Trophoblast cell (in vitro differentiated cells and primary cell): ENCODE measurements at regions not wholly inside any gene's neighbourhood (a gene's known extent, or its start where the extent isn't known, plus 50 kb on each side); places are given as distances from the start of the nearest gene placed in this dataset.

Source experiments
- DNase-seq, 2 donors: peaks; one replicate each; pipeline ENCODE4 v3.0.0-alpha.2; 2016
- H2AFZ ChIP-seq: 2 replicates; pipeline ENCODE4 v1.6.1; 2013; ENCODE audit warnings: low read length, moderate library complexity, mild to moderate bottlenecking; ENCODE audit not compliant: insufficient read depth, poor library complexity
- H2AK5ac ChIP-seq: 2 replicates; pipeline ENCODE4 v1.6.1; 2013; ENCODE audit warnings: mild to moderate bottlenecking, low read length
- H2BK120ac ChIP-seq: 2 replicates; pipeline ENCODE4 v1.6.1; 2013; ENCODE audit warnings: low read length, mild to moderate bottlenecking, moderate library complexity; ENCODE audit not compliant: insufficient read depth, poor library complexity
- H2BK12ac ChIP-seq: 2 replicates; pipeline ENCODE4 v1.6.1; 2013; ENCODE audit warnings: mild to moderate bottlenecking, low read length, moderate library complexity
- H2BK5ac ChIP-seq: 2 replicates; pipeline ENCODE4 v1.6.1; 2013; ENCODE audit warnings: low read length, low read depth, moderate library complexity, mild to moderate bottlenecking; ENCODE audit not compliant: poor library complexity
- H3K14ac ChIP-seq: 2 replicates; pipeline ENCODE4 v1.6.1; 2013; ENCODE audit warnings: mild to moderate bottlenecking, low read length
- H3K18ac ChIP-seq: 2 replicates; pipeline ENCODE4 v1.6.1; 2013; ENCODE audit warnings: mild to moderate bottlenecking, low read length
- H3K23ac ChIP-seq: 2 replicates; pipeline ENCODE4 v1.6.1; 2013; ENCODE audit warnings: low read length
- H3K27ac ChIP-seq: 2 replicates; pipeline ENCODE4 v1.5.1; 2013; ENCODE audit warnings: low read depth, mild to moderate bottlenecking, inconsistent platforms, low read length, moderate library complexity
- H3K27me3 ChIP-seq: 2 replicates; pipeline ENCODE4 v1.6.1; 2013; ENCODE audit warnings: inconsistent platforms, mild to moderate bottlenecking, low read length, moderate library complexity; ENCODE audit not compliant: insufficient read depth
- H3K36me3 ChIP-seq, 2 experiments: 1 replicate in 1 of 2; 2 replicates in 1 of 2; pipeline ENCODE4 v1.6.1; 2013; ENCODE audit warnings: low read length in 2 of 2, mild to moderate bottlenecking in 2 of 2, moderate library complexity in 1 of 2; ENCODE audit not compliant: insufficient read depth in 2 of 2, control insufficient read depth in 1 of 2
- H3K4ac ChIP-seq: 2 replicates; pipeline ENCODE4 v1.6.1; 2013; ENCODE audit warnings: low read depth, mild to moderate bottlenecking, low read length, moderate library complexity
- H3K4me1 ChIP-seq, 2 experiments: 1 replicate in 1 of 2; 2 replicates in 1 of 2; pipeline ENCODE4 v1.6.1; 2013; ENCODE audit warnings: low read length in 2 of 2, mild to moderate bottlenecking in 2 of 2, moderate library complexity in 1 of 2; ENCODE audit not compliant: insufficient read depth in 2 of 2, control insufficient read depth in 1 of 2
- H3K4me2 ChIP-seq: 2 replicates; pipeline ENCODE4 v1.6.1; 2013; ENCODE audit warnings: inconsistent platforms, mild to moderate bottlenecking, low read length, moderate library complexity
- H3K4me3 ChIP-seq: 2 replicates; pipeline ENCODE4 v1.5.1; 2013; ENCODE audit warnings: mild to moderate bottlenecking, low read depth, low read length, inconsistent platforms
- H3K79me1 ChIP-seq: one replicate; pipeline ENCODE4 v1.6.1; 2013; ENCODE audit warnings: low read length
- H3K79me2 ChIP-seq: 2 replicates; pipeline ENCODE4 v1.6.1; 2013; ENCODE audit warnings: low read length, mild to moderate bottlenecking; ENCODE audit not compliant: control insufficient read depth, insufficient read depth, poor library complexity
- H3K9ac ChIP-seq: 2 replicates; pipeline ENCODE4 v1.6.1; 2013; ENCODE audit warnings: mild to moderate bottlenecking, low read length
- H3K9me3 ChIP-seq: 2 replicates; pipeline ENCODE4 v1.6.1; 2013; ENCODE audit warnings: low read depth, mild to moderate bottlenecking, control low read depth, inconsistent platforms, low read length; ENCODE audit not compliant: insufficient read depth
- H4K12ac ChIP-seq: 2 replicates; pipeline ENCODE4 v1.6.1; 2013; ENCODE audit warnings: low read depth, mild to moderate bottlenecking, low read length, moderate library complexity
- H4K8ac ChIP-seq: 2 replicates; pipeline ENCODE4 v1.6.1; 2013; ENCODE audit warnings: low read depth, mild to moderate bottlenecking, low read length, moderate library complexity
- H4K91ac ChIP-seq: one replicate; pipeline ENCODE4 v1.6.1; 2013; ENCODE audit warnings: low read depth, mild to moderate bottlenecking, low read length, moderate library complexity
- WGBS: extraction: QIAGEN DNeasy Blood & Tissue Kit; methylation state at CpG from one replicate; pipeline ENCODE4 v1.1.7; 2013; ENCODE audit warnings: missing lambda C conversion rate; ENCODE audit not compliant: insufficient read length, insufficient coverage; ENCODE audit errors: extremely low coverage; 5-methylcytosine and 5-hydroxymethylcytosine counted together

- H3K79me1 ChIP-seq, result no peaks in the 10 kb centered on the region
- no peak overlapping the region for H2AK5ac ChIP-seq
- no peak overlapping the region for H2BK5ac ChIP-seq
- DNase-seq, result no peak
- no peak overlapping the region for H2BK120ac ChIP-seq
- H3K4me3 ChIP-seq, result no peak overlapping the region
- H4K12ac ChIP-seq, result no peak overlapping the region
- no peak overlapping the region for H4K8ac ChIP-seq
- H2AFZ ChIP-seq, result no peak overlapping the region
- H3K27me3 ChIP-seq, result no peaks in the 10 kb centered on the region
- H2BK12ac ChIP-seq, result no peak overlapping the region
- no peaks in the 10 kb centered on the region for H3K36me3 ChIP-seq
- no CpG with 5 or more reads among the region's 8 CpGs for WGBS
- H3K79me2 ChIP-seq, result no peaks in the 10 kb centered on the region
- no peak overlapping the region for H3K27ac ChIP-seq
- H3K9me3 ChIP-seq, result no peaks in the 10 kb centered on the region
- H3K4ac ChIP-seq, result no peak overlapping the region
- no peak overlapping the region for H3K9ac ChIP-seq
- no peak overlapping the region for H3K4me2 ChIP-seq
- no peak overlapping the region for H3K14ac ChIP-seq
- H4K91ac ChIP-seq, result no peak overlapping the region
- no peaks in the 10 kb centered on the region for H3K4me1 ChIP-seq
- no peak overlapping the region for H3K23ac ChIP-seq
- no peak overlapping the region for H3K18ac ChIP-seq
These were observed 104.0 kb upstream of the PTCH1 start for GRCh38 chr9:95620722-95621121.

DNA sequence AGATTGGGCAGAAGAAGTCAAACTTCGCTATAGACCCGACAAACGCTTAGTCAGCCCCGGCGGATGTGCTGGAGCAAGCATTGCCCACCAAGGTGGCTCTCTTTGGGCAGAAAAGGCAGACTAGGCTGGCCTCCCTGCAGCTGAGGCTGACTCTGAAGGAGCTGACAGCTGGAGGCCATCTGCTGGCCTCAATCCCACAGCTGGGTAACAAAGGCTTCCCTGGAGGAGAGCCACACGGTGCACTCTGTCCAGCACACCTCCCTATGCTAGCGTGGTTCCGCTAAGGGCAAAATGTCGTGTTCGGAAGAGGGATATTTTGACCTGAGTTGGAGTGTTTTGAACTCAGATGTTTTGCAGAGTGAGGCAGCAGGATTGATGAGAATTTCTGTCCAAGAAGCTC, 103.5 kb upstream of the PTCH1 start:
- no peaks in the 10 kb centered on the region for H3K4me1 ChIP-seq
- no peaks in the 10 kb centered on the region for H3K27me3 ChIP-seq
- no peak overlapping the region for H2BK5ac ChIP-seq
- H3K14ac ChIP-seq, result no peak overlapping the region
- no peaks in the 10 kb centered on the region for H3K36me3 ChIP-seq
- WGBS, result no CpG with 5 or more reads among the region's 10 CpGs
- no peaks in the 10 kb centered on the region for H3K79me1 ChIP-seq
- no peak overlapping the region for H3K27ac ChIP-seq
- no peak for DNase-seq
- no peak overlapping the region for H3K18ac ChIP-seq
- H3K4me2 ChIP-seq, result no peak overlapping the region
- no peak overlapping the region for H2BK12ac ChIP-seq
- H2AFZ ChIP-seq, result no peak overlapping the region
- no peak overlapping the region for H2AK5ac ChIP-seq
- no peak overlapping the region for H2BK120ac ChIP-seq
- H4K12ac ChIP-seq, result no peak overlapping the region
- H3K23ac ChIP-seq, result no peak overlapping the region
- no peak overlapping the region for H3K4ac ChIP-seq
- H3K79me2 ChIP-seq, result no peaks in the 10 kb centered on the region
- no peak overlapping the region for H4K8ac ChIP-seq
- H3K9ac ChIP-seq, result no peak overlapping the region
- no peak overlapping the region for H3K4me3 ChIP-seq
- H3K9me3 ChIP-seq, result no peaks in the 10 kb centered on the region
- no peak overlapping the region for H4K91ac ChIP-seq

GRCh38 chr9:95615246-95615645, 98.5 kb upstream of the PTCH1 start:
- Histone ChIP-seq H3K18ac (no peak overlapping the region), H2BK12ac (no peak overlapping the region), H4K12ac (no peak overlapping the region), H3K9ac (no peak overlapping the region), H3K4me2 (no peak overlapping the region), H3K27ac (no peak overlapping the region), H3K4ac (no peak overlapping the region), H3K4me1 (no peaks in the 10 kb centered on the region), H2BK120ac (no peak overlapping the region), H3K79me2 (no peaks in the 10 kb centered on the region), H3K36me3 (no peaks in the 10 kb centered on the region), H3K27me3 (no peaks in the 10 kb centered on the region), H2AK5ac (no peak overlapping the region), H3K79me1 (no peaks in the 10 kb centered on the region), H3K14ac (no peak overlapping the region), H2BK5ac (no peak overlapping the region), H3K9me3 (no peaks in the 10 kb centered on the region), H3K4me3 (no peak overlapping the region), H4K8ac (no peak overlapping the region), H4K91ac (no peak overlapping the region), H3K23ac (no peak overlapping the region), H2AFZ (no peak overlapping the region)
- WGBS, result no CpG with 5 or more reads among the region's 8 CpGs
- DNase-seq, result no peak

DNA sequence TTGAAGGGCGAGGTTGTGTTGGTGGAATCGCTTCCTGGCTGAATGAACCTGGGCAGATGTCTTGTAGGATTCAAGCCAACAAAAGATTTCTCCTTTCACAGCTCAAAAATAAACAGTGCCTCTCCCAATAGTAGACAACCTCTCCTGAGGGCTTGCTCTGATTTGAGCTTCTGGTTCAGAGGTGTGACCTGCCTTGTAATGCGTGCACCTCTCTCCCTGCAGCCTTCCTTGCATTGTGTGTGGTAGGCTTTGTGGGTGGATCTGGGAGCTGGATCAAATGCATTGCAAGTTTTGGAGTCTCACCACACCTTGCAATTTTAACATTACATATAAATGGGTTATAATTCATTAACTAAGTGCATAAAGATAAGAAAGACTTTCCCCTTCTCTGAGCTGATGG, 96.9 kb upstream of the PTCH1 start:
- Histone ChIP-seq H3K9ac (no peak overlapping the region), H2BK120ac (no peak overlapping the region), H3K23ac (no peak overlapping the region), H2BK12ac (no peak overlapping the region), H3K4me2 (no peak overlapping the region), H3K79me1 (no peaks in the 10 kb centered on the region), H4K91ac (no peak overlapping the region), H4K12ac (no peak overlapping the region), H3K4me3 (no peak overlapping the region), H3K36me3 (no peaks in the 10 kb centered on the region), H3K14ac (no peak overlapping the region), H4K8ac (no peak overlapping the region), H2BK5ac (no peak overlapping the region), H3K4me1 (no peaks in the 10 kb centered on the region), H2AK5ac (no peak overlapping the region), H3K27ac (no peak overlapping the region), H2AFZ (no peak overlapping the region), H3K4ac (no peak overlapping the region), H3K9me3 (no peaks in the 10 kb centered on the region), H3K79me2 (no peaks in the 10 kb centered on the region), H3K27me3 (no peaks in the 10 kb centered on the region), H3K18ac (no peak overlapping the region)
- no CpG with 5 or more reads among the region's 3 CpGs for WGBS
- DNase-seq, result no peak
